H1 (cell line): ENCODE measurements at regions not wholly inside any gene's neighbourhood (a gene's known extent, or its start where the extent isn't known, plus 50 kb on each side); places are given as distances from the start of the nearest gene placed in this dataset.

ENCODE experiments used
- CTCF ChIA-PET: fragments of 300-600 bp; sonication (Branson Sonifier 250); formaldehyde crosslinking; loops from one replicate; lab custom pipeline; 2021; ENCODE audit not compliant: partially characterized antibody; lab: Charles Lee
- POLR2A ChIA-PET: fragments of 300-600 bp; sonication (Branson Sonifier 250); formaldehyde crosslinking; loops from one replicate; lab custom pipeline; 2021; ENCODE audit warnings: inconsistent platforms; ENCODE audit not compliant: partially characterized antibody; lab: Charles Lee
- DNase-seq, 2 experiments: peaks; one replicate each; pipeline versions ENCODE4 v3.0.0 to v3.0.0-alpha.2; 2010 to 2022; ENCODE audit warnings: low spot score in 2 of 2, low read depth in 1 of 2, mixed read lengths in 1 of 2
- FAIRE-seq: peaks from 2 replicates; lab custom pipeline; 2011; peaks lifted over from hg19 to GRCh38; lab: Jason Lieb, UNC
- H2AFZ ChIP-seq: 2 replicates; pipeline ENCODE4 v1.8.1; 2012; ENCODE audit warnings: low read length, inconsistent platforms
- H2AK5ac ChIP-seq: 2 replicates; pipeline ENCODE4 v1.6.1; 2013; ENCODE audit warnings: low read depth, low read length
- H2BK120ac ChIP-seq: replicated peaks from 2 replicates; pipeline ENCODE3; 2013; ENCODE audit warnings: low read depth, low read length, inconsistent platforms
- H2BK12ac ChIP-seq: 2 replicates; pipeline ENCODE4 v1.6.1; 2013; ENCODE audit warnings: low read depth, low read length
- H2BK15ac ChIP-seq: 2 replicates; pipeline ENCODE4 v1.6.1; 2013; ENCODE audit warnings: low read length
- H2BK20ac ChIP-seq: 2 replicates; pipeline ENCODE4 v1.6.1; 2013; ENCODE audit warnings: low read length
- H2BK5ac ChIP-seq: 2 replicates; pipeline ENCODE4 v1.6.1; 2013; ENCODE audit warnings: low read depth, low read length
- H3K14ac ChIP-seq: 2 replicates; pipeline ENCODE4 v1.6.1; 2013; ENCODE audit warnings: inconsistent platforms; ENCODE audit not compliant: insufficient read length
- H3K18ac ChIP-seq: 2 replicates; pipeline ENCODE4 v1.6.1; 2013; ENCODE audit warnings: low read length; ENCODE audit errors: extremely low read depth
- H3K23ac ChIP-seq: 2 replicates; pipeline ENCODE4 v1.6.1; 2013; ENCODE audit warnings: inconsistent platforms; ENCODE audit not compliant: insufficient read length
- H3K23me2 ChIP-seq: 2 replicates; pipeline ENCODE4 v1.6.1; 2013; ENCODE audit warnings: low read depth, low read length
- H3K27ac ChIP-seq: 2 replicates; pipeline ENCODE4 v1.6.1; 2011; ENCODE audit warnings: low read depth, low read length, inconsistent platforms
- H3K27me3 ChIP-seq, 4 experiments: replicated peaks in 1 of 4; 1 replicate in 1 of 4; 2 replicates in 3 of 4; pipeline versions ENCODE4 v1.6.1 to v1.8.1; 2011 to 2013; ENCODE audit warnings: low read length in 3 of 4, mild to moderate bottlenecking in 3 of 4, inconsistent platforms in 2 of 4, mixed read lengths in 2 of 4, moderate library complexity in 1 of 4; ENCODE audit not compliant: control insufficient read depth in 3 of 4, insufficient read depth in 3 of 4; ENCODE audit errors: extremely low read depth in 1 of 4
- H3K36me3 ChIP-seq, 4 experiments: 2 replicates each; pipeline versions ENCODE4 v1.6.1 to v1.8.1; 2011 to 2013; ENCODE audit warnings: mild to moderate bottlenecking in 4 of 4, low read length in 3 of 4, moderate library complexity in 2 of 4, control low read depth in 1 of 4, inconsistent platforms in 1 of 4; ENCODE audit not compliant: insufficient read depth in 4 of 4, control insufficient read depth in 2 of 4
- H3K4ac ChIP-seq: replicated peaks from 2 replicates; pipeline ENCODE3; 2013; ENCODE audit warnings: low read length, low read depth, mixed read lengths, inconsistent platforms; ENCODE audit not compliant: insufficient read length
- H3K4me1 ChIP-seq, 4 experiments: replicated peaks in 1 of 4; 1 replicate in 1 of 4; 2 replicates in 3 of 4; pipeline versions ENCODE4 v1.6.1 to v1.8.1; 2011 to 2013; ENCODE audit warnings: low read length in 3 of 4, inconsistent platforms in 2 of 4, mixed read lengths in 1 of 4; ENCODE audit not compliant: insufficient read depth in 4 of 4, control insufficient read depth in 3 of 4
- H3K4me2 ChIP-seq, 2 experiments: 2 replicates each; pipeline versions ENCODE4 v1.6.1 to v1.8.1; 2011 to 2013; ENCODE audit warnings: low read depth in 2 of 2, low read length in 2 of 2, control low read depth in 1 of 2, inconsistent platforms in 1 of 2, mild to moderate bottlenecking in 1 of 2; ENCODE audit not compliant: insufficient read depth in 1 of 2
- H3K4me3 ChIP-seq, 4 experiments: fragments of 200-600, 300-600 bp in 1 of 4; sonication (generic), shearing (Covaris generic), sonication (Bioruptor Twin) in 1 of 4; 2 replicates each; pipeline versions ENCODE4 v1.5.1 to v1.8.1; 2011 to 2016; ENCODE audit warnings: low read length in 4 of 4, low read depth in 3 of 4, control low read depth in 2 of 4, inconsistent platforms in 2 of 4, mild to moderate bottlenecking in 2 of 4, mixed read lengths in 1 of 4, moderate library complexity in 1 of 4; ENCODE audit not compliant: insufficient read depth in 2 of 4; ENCODE audit errors: extremely low read depth in 1 of 4
- H3K56ac ChIP-seq: replicated peaks from 2 replicates; pipeline ENCODE3; 2013; ENCODE audit warnings: low read depth, mild to moderate bottlenecking, mixed read lengths, low read length, inconsistent platforms; ENCODE audit not compliant: insufficient read length
- H3K79me1 ChIP-seq: 2 replicates; pipeline ENCODE4 v1.6.1; 2013; ENCODE audit warnings: low read depth, low read length, control low read depth
- H3K79me2 ChIP-seq, 2 experiments: 2 replicates each; pipeline versions ENCODE4 v1.6.1 to v1.8.1; 2012 to 2013; ENCODE audit warnings: low read length in 2 of 2, mild to moderate bottlenecking in 2 of 2, inconsistent platforms in 1 of 2; ENCODE audit not compliant: insufficient read depth in 2 of 2, control insufficient read depth in 1 of 2
- H3K9ac ChIP-seq, 4 experiments: replicated peaks in 1 of 4; 1 replicate in 1 of 4; 2 replicates in 3 of 4; pipeline versions ENCODE4 v1.6.1 to v1.8.1; 2011 to 2013; ENCODE audit warnings: low read depth in 3 of 4, low read length in 3 of 4, control low read depth in 2 of 4, mild to moderate bottlenecking in 2 of 4, moderate library complexity in 2 of 4, inconsistent platforms in 1 of 4; ENCODE audit errors: extremely low read depth in 1 of 4
- H3K9me3 ChIP-seq, 2 experiments: 2 replicates each; pipeline versions ENCODE4 v1.6.1 to v1.8.1; 2012 to 2013; ENCODE audit warnings: mild to moderate bottlenecking in 2 of 2, moderate library complexity in 2 of 2, control low read depth in 1 of 2, inconsistent platforms in 1 of 2, low read depth in 1 of 2, low read length in 1 of 2, mixed read lengths in 1 of 2; ENCODE audit not compliant: insufficient read depth in 2 of 2
- H4K20me1 ChIP-seq, 2 experiments: replicated peaks in 1 of 2; 2 replicates each; pipeline versions ENCODE3 to v1.8.1; 2011 to 2013; ENCODE audit warnings: inconsistent platforms in 2 of 2, low read length in 2 of 2, mild to moderate bottlenecking in 1 of 2; ENCODE audit not compliant: insufficient read depth in 2 of 2, control insufficient read depth in 1 of 2
- H4K5ac ChIP-seq: 2 replicates; pipeline ENCODE4 v1.6.1; 2013; ENCODE audit warnings: low read length, low read depth, mixed read lengths, inconsistent platforms; ENCODE audit not compliant: insufficient read length
- H4K8ac ChIP-seq: 2 replicates; pipeline ENCODE4 v1.8.0; 2013; ENCODE audit warnings: mild to moderate bottlenecking, moderate library complexity, low read length, inconsistent platforms; ENCODE audit not compliant: insufficient read depth; ENCODE audit errors: extremely low read depth
- H4K91ac ChIP-seq: replicated peaks from 2 replicates; pipeline ENCODE3; 2013; ENCODE audit warnings: low read length, mixed read lengths, inconsistent platforms; ENCODE audit not compliant: insufficient read length
- BACH1 ChIP-seq: IDR thresholded peaks from 2 replicates; pipeline ENCODE4 v1.6.1; 2012; ENCODE audit warnings: low read length, improper control_type of control experiment
- CEBPB ChIP-seq: IDR thresholded peaks from 2 replicates; pipeline ENCODE4 v1.6.1; 2012; ENCODE audit warnings: low read depth, low read length
- CTBP2 ChIP-seq: IDR thresholded peaks from 2 replicates; pipeline ENCODE4 v1.7.0; 2011; ENCODE audit warnings: borderline replicate concordance, mild to moderate bottlenecking, moderate library complexity, mixed read lengths, low read length; ENCODE audit not compliant: insufficient read depth, insufficient read length
- HDAC6 ChIP-seq: IDR thresholded peaks from one replicate; pipeline ENCODE4 v1.7.1; 2012; ENCODE audit warnings: low read depth, mild to moderate bottlenecking, inconsistent platforms, low read length, moderate library complexity
- JUND ChIP-seq: IDR thresholded peaks from 2 replicates; pipeline ENCODE4 v1.6.1; 2011; ENCODE audit warnings: mild to moderate bottlenecking, improper control_type of control experiment, low read length
- KDM5A ChIP-seq: fragments of 200-600 bp; IDR thresholded peaks from 2 replicates; pipeline ENCODE4 v1.7.1; 2012; ENCODE audit warnings: mild to moderate bottlenecking, low read length, inconsistent platforms, mixed read lengths
- NANOG ChIP-seq: IDR thresholded peaks from 2 replicates; pipeline ENCODE4 v1.6.1; 2011; ENCODE audit warnings: low read length, low read depth, mild to moderate bottlenecking, inconsistent platforms; ENCODE audit not compliant: insufficient read depth, poor library complexity, severe bottlenecking
- RNF2 ChIP-seq: fragments of 200-900, 300-1000 bp; sonication (generic); IDR thresholded peaks from 2 replicates; pipeline ENCODE4 v1.7.1; 2016; ENCODE audit warnings: borderline replicate concordance, low read depth, mild to moderate bottlenecking, antibody characterized with exemption, low read length; ENCODE audit not compliant: poor library complexity, severe bottlenecking; ENCODE audit errors: missing control alignments
- SIN3A ChIP-seq, 2 experiments: IDR thresholded peaks in 1 of 2; conservative IDR thresholded peaks in 1 of 2; 2 replicates each; pipeline ENCODE4 v1.6.1; 2011 to 2012; ENCODE audit warnings: low read length in 2 of 2, improper control_type of control experiment in 1 of 2, low read depth in 1 of 2, mild to moderate bottlenecking in 1 of 2
- SIRT6 ChIP-seq: IDR thresholded peaks from one replicate; pipeline ENCODE4 v1.7.1; 2012; ENCODE audit warnings: low read length, inconsistent platforms
- SP4 ChIP-seq: IDR thresholded peaks from 2 replicates; pipeline ENCODE4 v1.6.1; 2012; ENCODE audit warnings: low read length, inconsistent platforms
- TCF12 ChIP-seq: IDR thresholded peaks from 2 replicates; pipeline ENCODE4 v1.6.1; 2011; ENCODE audit warnings: low read depth, mild to moderate bottlenecking, low read length
- WGBS, 2 experiments: shearing (Covaris generic) in 1 of 2; methylation state at CpG; one replicate each; pipeline versions ENCODE4 v1.1.6 to v1.1.7; 2013 to 2015; ENCODE audit warnings: low lambda C conversion rate in 2 of 2, mixed read lengths in 2 of 2, inconsistent platforms in 1 of 2, low coverage in 1 of 2, missing lambda C conversion rate in 1 of 2; ENCODE audit not compliant: insufficient replicate concordance in 2 of 2, insufficient coverage in 1 of 2, insufficient read length in 1 of 2; ENCODE audit errors: extremely low coverage in 1 of 2, missing lambda C conversion rate in 1 of 2; 5-methylcytosine and 5-hydroxymethylcytosine counted together
- TF ChIP-seq, protein P1 (sequence below): IDR thresholded peaks from 2 replicates; pipeline ENCODE4 v1.6.1; 2012; ENCODE audit warnings: low read length, inconsistent platforms

GRCh38 chr9:74138182-74138581 lies 359.0 kb upstream of the RORB start:
- no peak overlapping the region for H3K23ac ChIP-seq
- H2BK15ac ChIP-seq, result no peak overlapping the region
- H3K79me2 ChIP-seq, result no peaks in the 10 kb centered on the region
- DNase-seq (no peak), FAIRE-seq (no peak)
- H3K9ac ChIP-seq, result no peak overlapping the region; a peak in 1 of 7 replicates
- H3K79me1 ChIP-seq, result no peaks in the 10 kb centered on the region
- TF ChIP-seq JUND (no peak), RNF2 (no peak), BACH1 (no peak), SP4 (no peak), KDM5A (no peak), NANOG (no peak), CEBPB (no peak), HDAC6 (no peak), SIRT6 (no peak), TCF12 (no peak), CTBP2 (no peak), SIN3A (conservative IDR thresholded peaks at IDR 0.05 in 1 of 2, IDR thresholded peaks at IDR 0.05 in 1 of 2; ENCODE audit: low read depth in 1 of 2, low read length in 2 of 2) (no peak)
- TF ChIP-seq, protein P1, sequence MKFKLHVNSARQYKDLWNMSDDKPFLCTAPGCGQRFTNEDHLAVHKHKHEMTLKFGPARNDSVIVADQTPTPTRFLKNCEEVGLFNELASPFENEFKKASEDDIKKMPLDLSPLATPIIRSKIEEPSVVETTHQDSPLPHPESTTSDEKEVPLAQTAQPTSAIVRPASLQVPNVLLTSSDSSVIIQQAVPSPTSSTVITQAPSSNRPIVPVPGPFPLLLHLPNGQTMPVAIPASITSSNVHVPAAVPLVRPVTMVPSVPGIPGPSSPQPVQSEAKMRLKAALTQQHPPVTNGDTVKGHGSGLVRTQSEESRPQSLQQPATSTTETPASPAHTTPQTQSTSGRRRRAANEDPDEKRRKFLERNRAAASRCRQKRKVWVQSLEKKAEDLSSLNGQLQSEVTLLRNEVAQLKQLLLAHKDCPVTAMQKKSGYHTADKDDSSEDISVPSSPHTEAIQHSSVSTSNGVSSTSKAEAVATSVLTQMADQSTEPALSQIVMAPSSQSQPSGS, result no peak
- H3K9me3 ChIP-seq, result no peaks in the 10 kb centered on the region
- no peak overlapping the region for H2BK12ac ChIP-seq
- H3K36me3 ChIP-seq, result no peaks in the 10 kb centered on the region
- no peak overlapping the region for H2BK5ac ChIP-seq
- H3K4me3 ChIP-seq, result no peak overlapping the region
- H4K5ac ChIP-seq, result no peak overlapping the region
- no peak overlapping the region for H3K14ac ChIP-seq
- no peak overlapping the region for H3K56ac ChIP-seq
- H3K4me2 ChIP-seq, result no peak overlapping the region
- H3K27me3 ChIP-seq, result no peaks in the 10 kb centered on the region
- no peak overlapping the region for H3K4ac ChIP-seq
- H2AFZ ChIP-seq, result no peak overlapping the region
- ChIA-PET CTCF (no interaction called here), POLR2A (no interaction called here)
- no peak overlapping the region for H4K91ac ChIP-seq
- 91% methylated on average over 2 of the region's 2 CpGs; no CpG with 5 or more reads in 1 of the 2 experiments for WGBS, 2 experiments
- H4K8ac ChIP-seq, result no peak overlapping the region
- no peaks in the 10 kb centered on the region for H3K23me2 ChIP-seq
- H3K27ac ChIP-seq, result no peak overlapping the region
- H3K4me1 ChIP-seq, result no peaks in the 10 kb centered on the region
- no peaks in the 10 kb centered on the region for H4K20me1 ChIP-seq
- no peak overlapping the region for H2AK5ac ChIP-seq
- H2BK120ac ChIP-seq, result no peak overlapping the region
- H2BK20ac ChIP-seq, result no peak overlapping the region
- no peak overlapping the region for H3K18ac ChIP-seq
